OCI-LY3 (cell line): ENCODE measurements at regions not wholly inside any gene's neighbourhood (a gene's known extent, or its start where the extent isn't known, plus 50 kb on each side); places are given as distances from the start of the nearest gene placed in this dataset.

Experiments
- H2AFZ ChIP-seq: fragments of 200-600, 300-600 bp; shearing (Covaris generic); 2 replicates; pipeline ENCODE4 v1.6.0; 2014; ENCODE audit warnings: antibody characterized with exemption, low read depth, low read length
- H3K27ac ChIP-seq: fragments of 200-600, 300-600 bp; sonication (generic); 2 replicates; pipeline ENCODE4 v1.5.1; 2014; ENCODE audit warnings: mild to moderate bottlenecking, low read length, moderate library complexity, mixed read lengths
- H3K27me3 ChIP-seq: fragments of 200-600, 300-600 bp; sonication (generic); 2 replicates; pipeline ENCODE4 v1.6.1; 2014; ENCODE audit warnings: low read depth, low read length, mixed read lengths
- H3K36me3 ChIP-seq: fragments of 200-600, 300-600 bp; sonication (generic); replicated peaks from 2 replicates; pipeline ENCODE3; 2014; ENCODE audit warnings: low read depth, low read length, mixed read lengths
- H3K4me1 ChIP-seq: fragments of 300-600, 200-600 bp; sonication (generic); 2 replicates; pipeline ENCODE4 v1.6.1; 2014; ENCODE audit warnings: low read length, mixed read lengths
- H3K4me2 ChIP-seq: fragments of 200-600, 300-600 bp; sonication (generic); 2 replicates; pipeline ENCODE4 v1.6.1; 2014; ENCODE audit warnings: low read length, mixed read lengths
- H3K4me3 ChIP-seq: fragments of 300-600, 200-600 bp; sonication (generic); 2 replicates; pipeline ENCODE4 v1.5.1; 2014; ENCODE audit warnings: antibody characterized with exemption, mild to moderate bottlenecking, low read length, moderate library complexity
- H3K79me2 ChIP-seq: fragments of 300-600, 200-600 bp; shearing (Covaris generic); 2 replicates; pipeline ENCODE4 v1.6.1; 2014; ENCODE audit warnings: mild to moderate bottlenecking, low read length, mixed read lengths
- H3K9ac ChIP-seq: fragments of 300-600, 200-600 bp; shearing (Covaris generic); 2 replicates; pipeline ENCODE4 v1.6.0; 2014; ENCODE audit warnings: mild to moderate bottlenecking, low read length, moderate library complexity
- H3K9me3 ChIP-seq: fragments of 200-600, 300-600 bp; shearing (Covaris generic); 2 replicates; pipeline ENCODE4 v1.6.1; 2014; ENCODE audit warnings: low read length, mixed read lengths; ENCODE audit not compliant: insufficient read depth
- H4K20me1 ChIP-seq: fragments of 200-600, 300-600 bp; sonication (generic); 2 replicates; pipeline ENCODE4 v1.6.1; 2016; ENCODE audit warnings: low read length, mixed read lengths; ENCODE audit not compliant: insufficient read depth
- EZH2phosphoT487 ChIP-seq: fragments of 200-600 bp; shearing (Covaris generic); IDR thresholded peaks from 2 replicates; pipeline ENCODE4 v1.6.1; 2018; ENCODE audit warnings: antibody characterized with exemption, mixed run types, low read depth
- TF ChIP-seq, protein P1 (sequence below): fragments of 200-600, 300-600 bp; sonication (generic); IDR thresholded peaks from 2 replicates; pipeline ENCODE4 v1.5.1; 2014; ENCODE audit warnings: antibody characterized with exemption, low read length, low read depth

DNA sequence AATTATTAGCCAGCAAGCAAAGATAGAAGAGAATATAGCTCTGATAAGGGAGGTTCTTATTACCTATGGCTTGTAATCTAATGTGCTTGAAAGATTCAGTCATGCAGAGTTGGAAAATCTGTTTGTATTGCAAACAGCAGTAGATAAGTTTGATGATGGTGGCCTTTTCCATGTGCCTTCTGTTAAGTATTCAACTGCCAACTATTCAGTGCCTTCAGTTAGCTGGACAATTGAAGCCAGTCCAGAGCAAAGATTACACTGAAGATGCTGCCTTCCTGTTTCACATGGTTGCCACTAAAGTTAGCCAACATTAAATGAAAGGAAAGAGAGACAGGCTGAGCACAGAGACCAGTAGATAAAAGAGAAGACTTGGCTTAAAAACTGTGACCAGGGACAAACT is 92.7 kb upstream of the SLC38A2 start:
- no peaks in the 10 kb centered on the region for H3K27me3 ChIP-seq
- no peak overlapping the region for H3K27ac ChIP-seq
- no peak overlapping the region for H3K4me3 ChIP-seq

DNA sequence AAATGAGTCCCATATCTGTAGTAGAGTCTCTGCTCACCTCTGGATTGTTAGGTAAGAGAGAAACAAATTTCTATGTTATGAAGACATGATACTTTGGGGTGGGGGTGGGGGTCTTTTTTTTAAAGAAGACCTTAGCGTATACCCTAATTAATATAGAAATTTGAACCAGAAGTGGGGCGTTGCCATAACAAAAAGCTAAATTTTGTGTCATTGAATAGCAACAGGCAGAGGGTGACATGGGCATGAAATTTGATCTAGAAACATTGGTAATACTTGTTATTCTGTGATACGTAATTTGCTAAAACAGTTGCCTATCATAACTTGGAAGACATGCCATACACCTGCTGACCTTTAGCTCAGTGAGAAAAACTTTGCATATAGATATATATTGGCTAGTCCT is 92.3 kb upstream of the SLC38A2 start:
- no peak overlapping the region for H3K27ac ChIP-seq
- no peak overlapping the region for H3K4me2 ChIP-seq
- TF ChIP-seq EZH2phosphoT487 = no peak
- TF ChIP-seq, protein P1, sequence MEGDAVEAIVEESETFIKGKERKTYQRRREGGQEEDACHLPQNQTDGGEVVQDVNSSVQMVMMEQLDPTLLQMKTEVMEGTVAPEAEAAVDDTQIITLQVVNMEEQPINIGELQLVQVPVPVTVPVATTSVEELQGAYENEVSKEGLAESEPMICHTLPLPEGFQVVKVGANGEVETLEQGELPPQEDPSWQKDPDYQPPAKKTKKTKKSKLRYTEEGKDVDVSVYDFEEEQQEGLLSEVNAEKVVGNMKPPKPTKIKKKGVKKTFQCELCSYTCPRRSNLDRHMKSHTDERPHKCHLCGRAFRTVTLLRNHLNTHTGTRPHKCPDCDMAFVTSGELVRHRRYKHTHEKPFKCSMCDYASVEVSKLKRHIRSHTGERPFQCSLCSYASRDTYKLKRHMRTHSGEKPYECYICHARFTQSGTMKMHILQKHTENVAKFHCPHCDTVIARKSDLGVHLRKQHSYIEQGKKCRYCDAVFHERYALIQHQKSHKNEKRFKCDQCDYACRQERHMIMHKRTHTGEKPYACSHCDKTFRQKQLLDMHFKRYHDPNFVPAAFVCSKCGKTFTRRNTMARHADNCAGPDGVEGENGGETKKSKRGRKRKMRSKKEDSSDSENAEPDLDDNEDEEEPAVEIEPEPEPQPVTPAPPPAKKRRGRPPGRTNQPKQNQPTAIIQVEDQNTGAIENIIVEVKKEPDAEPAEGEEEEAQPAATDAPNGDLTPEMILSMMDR = no peak
- H3K27me3 ChIP-seq = no peaks in the 10 kb centered on the region
- H3K4me3 ChIP-seq = no peak overlapping the region
- H3K9me3 ChIP-seq = no peaks in the 10 kb centered on the region
- no peak overlapping the region for H3K9ac ChIP-seq
- H2AFZ ChIP-seq = no peak overlapping the region
- peaks cover 42% of the 10 kb centered on the region for H3K4me1 ChIP-seq
- H3K79me2 ChIP-seq = 0 out of 2 replicates have a peak, but pooled peaks cover 3% of the 10 kb centered on the region
- H4K20me1 ChIP-seq = no peaks in the 10 kb centered on the region
- H3K36me3 ChIP-seq = no peaks in the 10 kb centered on the region

More for the DNA sequence above, 92.7 kb upstream of the SLC38A2 start:
- H3K4me1 ChIP-seq = peaks cover 42% of the 10 kb centered on the region
- no peak overlapping the region for H3K9ac ChIP-seq
- no peaks in the 10 kb centered on the region for H4K20me1 ChIP-seq
- H3K79me2 ChIP-seq = peaks cover 6% of the 10 kb centered on the region
- H3K36me3 ChIP-seq = no peaks in the 10 kb centered on the region
- H3K4me2 ChIP-seq = no peak overlapping the region
- no peak for TF ChIP-seq EZH2phosphoT487
- TF ChIP-seq, protein P1 = no peak
- no peak overlapping the region for H2AFZ ChIP-seq
- H3K9me3 ChIP-seq = no peaks in the 10 kb centered on the region

DNA sequence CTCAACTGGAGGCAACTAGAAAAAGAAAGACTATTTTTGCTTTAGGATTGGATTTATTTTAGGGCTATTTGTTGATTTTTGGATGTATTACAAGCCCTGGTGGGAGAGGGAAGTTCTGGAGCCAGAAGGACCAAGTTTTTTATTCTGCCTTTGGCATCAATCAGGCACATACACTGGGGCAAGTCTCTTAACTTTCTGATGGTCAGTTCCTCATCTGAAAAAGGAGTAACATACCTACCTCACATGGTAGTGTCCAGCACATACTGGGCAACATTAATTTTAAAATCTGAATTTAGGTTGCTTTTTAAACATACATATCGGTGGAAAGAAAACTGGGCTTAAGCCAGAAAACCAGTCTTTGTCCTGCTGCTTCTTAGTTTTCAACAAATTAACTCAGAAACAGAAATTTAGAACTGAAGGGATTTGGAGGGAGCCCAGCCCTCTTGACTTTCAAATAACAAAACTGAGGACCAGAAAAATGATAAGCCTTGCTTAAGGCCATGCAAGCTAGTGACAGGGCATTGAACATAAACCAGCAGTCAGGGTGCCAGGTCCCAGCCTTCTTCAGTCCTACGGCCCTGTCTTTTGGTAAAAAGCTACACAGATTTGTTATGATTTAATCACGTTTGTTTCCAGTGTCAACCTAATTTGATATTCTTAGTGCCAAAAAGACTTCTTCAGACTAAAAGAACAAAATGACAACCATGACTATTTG is 90.2 kb upstream of the SLC38A2 start:
- peaks cover 29% of the 10 kb centered on the region for H3K4me1 ChIP-seq
- H3K79me2 ChIP-seq = no peaks in the 10 kb centered on the region
- H3K9me3 ChIP-seq = no peaks in the 10 kb centered on the region
- TF ChIP-seq, protein P1 = no peak
- no peaks in the 10 kb centered on the region for H3K27me3 ChIP-seq
- H4K20me1 ChIP-seq = no peaks in the 10 kb centered on the region
- no peak overlapping the region for H3K4me2 ChIP-seq
- H2AFZ ChIP-seq = no peak overlapping the region
- no peak overlapping the region for H3K9ac ChIP-seq
- no peak overlapping the region for H3K27ac ChIP-seq
- H3K4me3 ChIP-seq = no peak overlapping the region
- H3K36me3 ChIP-seq = no peaks in the 10 kb centered on the region

DNA sequence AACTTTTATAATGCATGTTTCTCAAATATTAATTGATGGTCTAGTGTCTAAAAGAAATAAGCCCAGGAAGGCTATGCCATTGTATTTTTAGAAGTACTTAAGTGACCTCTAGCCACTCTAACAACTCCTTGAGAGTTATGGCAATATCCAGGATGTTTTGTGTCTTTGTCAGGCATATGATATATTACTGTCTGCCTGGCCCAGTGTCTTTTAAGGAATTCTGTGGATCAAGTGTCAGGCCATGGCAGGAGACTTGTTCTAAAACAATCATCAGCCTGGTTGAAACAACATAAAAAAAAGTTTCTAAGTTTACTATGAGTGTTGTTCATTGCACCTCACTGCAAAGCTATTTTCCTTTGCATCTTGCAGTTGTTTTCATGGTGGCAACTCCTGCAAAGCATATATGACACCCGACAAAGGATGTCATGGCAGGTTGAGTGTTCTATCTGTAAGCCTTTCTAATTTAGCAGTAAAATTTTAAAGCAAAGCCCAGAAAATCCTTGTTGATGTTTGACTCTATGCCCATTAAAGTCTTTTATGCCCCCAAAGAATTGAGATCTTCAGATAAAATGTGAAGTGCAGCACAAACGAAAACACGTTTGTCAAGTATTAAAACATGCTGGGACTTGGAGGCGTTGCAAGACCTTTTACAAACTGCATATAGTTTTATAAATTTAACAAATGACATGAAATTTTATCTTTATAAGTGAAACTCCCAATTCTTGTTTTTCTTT is 89.5 kb upstream of the SLC38A2 start:
- peaks cover 24% of the 10 kb centered on the region for H3K4me1 ChIP-seq
- no peak overlapping the region for H3K4me3 ChIP-seq
- H2AFZ ChIP-seq = no peak overlapping the region
- H4K20me1 ChIP-seq = no peaks in the 10 kb centered on the region
- H3K27me3 ChIP-seq = no peaks in the 10 kb centered on the region
- no peak overlapping the region for H3K4me2 ChIP-seq
- H3K36me3 ChIP-seq = no peaks in the 10 kb centered on the region
- no peaks in the 10 kb centered on the region for H3K79me2 ChIP-seq
- H3K27ac ChIP-seq = no peak overlapping the region
- H3K9ac ChIP-seq = no peak overlapping the region
- no peak for TF ChIP-seq EZH2phosphoT487
- TF ChIP-seq, protein P1 = no peak
- no peaks in the 10 kb centered on the region for H3K9me3 ChIP-seq
